SK-N-SH treated with all-trans-retinoic acid at 6 μM for 48 hours (cell line): ENCODE measurements at regions not wholly inside any gene's neighbourhood (a gene's known extent, or its start where the extent isn't known, plus 50 kb on each side); places are given as distances from the start of the nearest gene placed in this dataset.

Source experiments
- ISL1 ChIP-seq: fragments of 250-450 bp; sonication (Bioruptor Pico); IDR thresholded peaks from 2 replicates; pipeline ENCODE4 v2.1.2; 2022; ENCODE audit warnings: mild to moderate bottlenecking, moderate library complexity
- OSR1 ChIP-seq: fragments of 250-450 bp; sonication (Bioruptor Pico); IDR thresholded peaks from 2 replicates; pipeline ENCODE4 v1.8.0; 2022; ENCODE audit warnings: moderate library complexity, mild to moderate bottlenecking, inconsistent platforms
- PPARA ChIP-seq: fragments of 250-450 bp; sonication (Bioruptor Pico); IDR thresholded peaks from 2 replicates; pipeline ENCODE4 v1.5.0; 2020; ENCODE audit warnings: mild to moderate bottlenecking, borderline replicate concordance
- RARB ChIP-seq: fragments of 250-450 bp; sonication (Bioruptor Pico); IDR thresholded peaks from 2 replicates; pipeline ENCODE4 v1.8.0; 2021; ENCODE audit warnings: mild to moderate bottlenecking, moderate library complexity
- SNAI2 ChIP-seq: fragments of 250-450 bp; sonication (Bioruptor Pico); IDR thresholded peaks from 2 replicates; pipeline ENCODE4 v1.5.0; 2020; ENCODE audit warnings: mild to moderate bottlenecking, moderate library complexity
- ZFP30 ChIP-seq: fragments of 450-650 bp; formaldehyde crosslinking; IDR thresholded peaks from 2 replicates; pipeline ENCODE4 v1.5.0; 2022; ENCODE audit warnings: mild to moderate bottlenecking, moderate library complexity
- ZNF565 ChIP-seq: fragments of 450-650 bp; formaldehyde crosslinking; conservative IDR thresholded peaks from 2 replicates; pipeline ENCODE4 v1.5.0; 2020; ENCODE audit warnings: low read depth, mild to moderate bottlenecking, moderate library complexity
- TF ChIP-seq, protein P1 (sequence below): fragments of 250-450 bp; sonication (Bioruptor Pico); IDR thresholded peaks from 2 replicates; pipeline ENCODE4 v1.8.0; 2020; ENCODE audit warnings: mild to moderate bottlenecking, moderate library complexity, borderline replicate concordance
- TF ChIP-seq, protein P2 (sequence below): fragments of 250-450 bp; sonication (Bioruptor Pico); IDR thresholded peaks from 2 replicates; pipeline ENCODE4 v1.8.0; 2021; ENCODE audit warnings: low read depth, mild to moderate bottlenecking, moderate library complexity, borderline replicate concordance
- TF ChIP-seq, protein P3 (sequence below): fragments of 250-450 bp; sonication (Bioruptor Pico); IDR thresholded peaks from 2 replicates; pipeline ENCODE4 v1.5.1; 2020; ENCODE audit warnings: low read depth, mild to moderate bottlenecking, moderate library complexity

DNA sequence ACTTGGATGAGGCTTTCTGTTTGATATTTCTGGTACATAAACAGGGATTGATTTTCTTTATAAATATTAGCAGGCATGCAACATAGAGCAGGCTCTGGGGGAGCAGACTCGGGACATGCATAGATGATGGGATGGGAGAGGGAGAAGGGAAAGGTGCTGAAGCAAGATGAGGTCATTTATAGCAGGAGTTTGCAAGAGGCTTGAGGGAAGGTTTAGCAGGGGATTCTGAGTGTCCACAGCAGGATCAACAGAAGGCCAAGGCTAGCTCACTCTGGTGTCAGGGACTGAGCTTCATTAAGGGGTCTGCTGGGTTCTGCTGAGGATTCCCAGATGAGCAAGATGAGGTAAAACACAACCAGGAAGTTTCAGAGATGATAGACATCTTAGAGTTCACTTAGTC is 309.1 kb upstream of the CELF4 start:
- TF ChIP-seq, protein P1, sequence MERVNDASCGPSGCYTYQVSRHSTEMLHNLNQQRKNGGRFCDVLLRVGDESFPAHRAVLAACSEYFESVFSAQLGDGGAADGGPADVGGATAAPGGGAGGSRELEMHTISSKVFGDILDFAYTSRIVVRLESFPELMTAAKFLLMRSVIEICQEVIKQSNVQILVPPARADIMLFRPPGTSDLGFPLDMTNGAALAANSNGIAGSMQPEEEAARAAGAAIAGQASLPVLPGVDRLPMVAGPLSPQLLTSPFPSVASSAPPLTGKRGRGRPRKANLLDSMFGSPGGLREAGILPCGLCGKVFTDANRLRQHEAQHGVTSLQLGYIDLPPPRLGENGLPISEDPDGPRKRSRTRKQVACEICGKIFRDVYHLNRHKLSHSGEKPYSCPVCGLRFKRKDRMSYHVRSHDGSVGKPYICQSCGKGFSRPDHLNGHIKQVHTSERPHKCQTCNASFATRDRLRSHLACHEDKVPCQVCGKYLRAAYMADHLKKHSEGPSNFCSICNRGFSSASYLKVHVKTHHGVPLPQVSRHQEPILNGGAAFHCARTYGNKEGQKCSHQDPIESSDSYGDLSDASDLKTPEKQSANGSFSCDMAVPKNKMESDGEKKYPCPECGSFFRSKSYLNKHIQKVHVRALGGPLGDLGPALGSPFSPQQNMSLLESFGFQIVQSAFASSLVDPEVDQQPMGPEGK (CRISPR knock-in tag), result no peak
- TF ChIP-seq ZNF565 (CRISPR knock-in tag), result no peak
- no peak for TF ChIP-seq OSR1 (CRISPR knock-in tag)
- TF ChIP-seq SNAI2, result no peak
- TF ChIP-seq PPARA (CRISPR knock-in tag), result no peak
- TF ChIP-seq RARB (CRISPR knock-in tag), result no peak
- TF ChIP-seq ZFP30 (CRISPR knock-in tag), result no peak
- TF ChIP-seq, protein P2, sequence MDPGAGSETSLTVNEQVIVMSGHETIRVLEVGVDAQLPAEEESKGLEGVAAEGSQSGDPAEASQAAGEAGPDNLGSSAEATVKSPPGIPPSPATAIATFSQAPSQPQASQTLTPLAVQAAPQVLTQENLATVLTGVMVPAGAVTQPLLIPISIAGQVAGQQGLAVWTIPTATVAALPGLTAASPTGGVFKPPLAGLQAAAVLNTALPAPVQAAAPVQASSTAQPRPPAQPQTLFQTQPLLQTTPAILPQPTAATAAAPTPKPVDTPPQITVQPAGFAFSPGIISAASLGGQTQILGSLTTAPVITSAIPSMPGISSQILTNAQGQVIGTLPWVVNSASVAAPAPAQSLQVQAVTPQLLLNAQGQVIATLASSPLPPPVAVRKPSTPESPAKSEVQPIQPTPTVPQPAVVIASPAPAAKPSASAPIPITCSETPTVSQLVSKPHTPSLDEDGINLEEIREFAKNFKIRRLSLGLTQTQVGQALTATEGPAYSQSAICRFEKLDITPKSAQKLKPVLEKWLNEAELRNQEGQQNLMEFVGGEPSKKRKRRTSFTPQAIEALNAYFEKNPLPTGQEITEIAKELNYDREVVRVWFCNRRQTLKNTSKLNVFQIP (CRISPR knock-in tag), result no peak
- no peak for TF ChIP-seq ISL1 (CRISPR knock-in tag)
- TF ChIP-seq, protein P3, sequence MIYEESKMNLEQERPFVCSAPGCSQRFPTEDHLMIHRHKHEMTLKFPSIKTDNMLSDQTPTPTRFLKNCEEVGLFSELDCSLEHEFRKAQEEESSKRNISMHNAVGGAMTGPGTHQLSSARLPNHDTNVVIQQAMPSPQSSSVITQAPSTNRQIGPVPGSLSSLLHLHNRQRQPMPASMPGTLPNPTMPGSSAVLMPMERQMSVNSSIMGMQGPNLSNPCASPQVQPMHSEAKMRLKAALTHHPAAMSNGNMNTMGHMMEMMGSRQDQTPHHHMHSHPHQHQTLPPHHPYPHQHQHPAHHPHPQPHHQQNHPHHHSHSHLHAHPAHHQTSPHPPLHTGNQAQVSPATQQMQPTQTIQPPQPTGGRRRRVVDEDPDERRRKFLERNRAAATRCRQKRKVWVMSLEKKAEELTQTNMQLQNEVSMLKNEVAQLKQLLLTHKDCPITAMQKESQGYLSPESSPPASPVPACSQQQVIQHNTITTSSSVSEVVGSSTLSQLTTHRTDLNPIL, result no peak
